SU-DHL-6 (cell line): ENCODE measurements at regions not wholly inside any gene's neighbourhood (a gene's known extent, or its start where the extent isn't known, plus 50 kb on each side); places are given as distances from the start of the nearest gene placed in this dataset.

ENCODE experiments used
- H2AFZ ChIP-seq: fragments of 200-600 bp; sonication (generic); 2 replicates; pipeline ENCODE4 v1.6.1; 2014; ENCODE audit warnings: low read depth, mild to moderate bottlenecking, moderate library complexity, mixed read lengths, antibody characterized with exemption, low read length; ENCODE audit not compliant: severe bottlenecking
- H3F3A ChIP-seq: fragments of 200-600 bp; shearing (Covaris generic); 2 replicates; pipeline ENCODE4 v1.6.0; 2016; ENCODE audit warnings: antibody characterized with exemption, mild to moderate bottlenecking; ENCODE audit not compliant: insufficient read depth
- H3K27ac ChIP-seq: fragments of 200-600 bp; sonication (generic); 2 replicates; pipeline ENCODE4 v1.5.1; 2016; ENCODE audit warnings: low read depth, mild to moderate bottlenecking, low read length, moderate library complexity, mixed read lengths
- H3K27me3 ChIP-seq: fragments of 200-600 bp; sonication (generic), shearing (Covaris generic); 2 replicates; pipeline ENCODE4 v1.6.0; 2014; ENCODE audit warnings: mild to moderate bottlenecking, low read length
- H3K36me3 ChIP-seq: fragments of 200-600 bp; sonication (generic); 2 replicates; pipeline ENCODE4 v1.6.1; 2014; ENCODE audit warnings: mild to moderate bottlenecking, low read length, mixed read lengths
- H3K4me2 ChIP-seq: fragments of 300-600, 200-600 bp; shearing (Covaris generic), sonication (generic); 2 replicates; pipeline ENCODE4 v1.6.0; 2014; ENCODE audit warnings: low read length, low read depth, mild to moderate bottlenecking; ENCODE audit not compliant: poor library complexity, severe bottlenecking
- H3K4me3 ChIP-seq: fragments of 200-600 bp; sonication (generic); 2 replicates; pipeline ENCODE4 v1.5.1; 2014; ENCODE audit warnings: antibody characterized with exemption, low read length, mild to moderate bottlenecking, mixed read lengths; ENCODE audit not compliant: insufficient read depth, poor library complexity, severe bottlenecking
- H3K79me2 ChIP-seq: fragments of 200-600 bp; sonication (generic); 2 replicates; pipeline ENCODE4 v1.6.1; 2014; ENCODE audit warnings: mild to moderate bottlenecking, low read length, moderate library complexity; ENCODE audit not compliant: insufficient read depth
- H3K9ac ChIP-seq: fragments of 200-600 bp; sonication (generic); 2 replicates; pipeline ENCODE4 v1.7.0; 2014; ENCODE audit warnings: mild to moderate bottlenecking, low read length
- H3K9me2 ChIP-seq: fragments of 200-600 bp; sonication (generic); replicated peaks from 2 replicates; pipeline ENCODE4 v1.6.1; 2014; ENCODE audit warnings: low read length; ENCODE audit not compliant: insufficient read depth
- H3K9me3 ChIP-seq: fragments of 200-600 bp; sonication (generic); 2 replicates; pipeline ENCODE4 v1.6.1; 2014; ENCODE audit warnings: low read length, mixed read lengths; ENCODE audit not compliant: insufficient read depth
- H4K20me1 ChIP-seq: fragments of 200-600 bp; sonication (generic); 2 replicates; pipeline ENCODE4 v1.6.1; 2014; ENCODE audit warnings: low read depth, mild to moderate bottlenecking, antibody characterized with exemption, low read length, moderate library complexity, mixed read lengths
- EZH2phosphoT487 ChIP-seq: fragments of 200-600 bp; sonication (generic), shearing (Covaris generic); conservative IDR thresholded peaks from 2 replicates; pipeline ENCODE4 v1.6.1; 2018; ENCODE audit warnings: mild to moderate bottlenecking, antibody characterized with exemption, low read length, moderate library complexity, mixed read lengths
- TF ChIP-seq, protein P1 (sequence below): fragments of 200-600 bp; sonication (generic); IDR thresholded peaks from one replicate; pipeline ENCODE4 v1.5.1; 2017; ENCODE audit warnings: antibody characterized with exemption, mild to moderate bottlenecking, low read length, moderate library complexity; ENCODE audit not compliant: insufficient read depth, poor library complexity, severe bottlenecking

DNA sequence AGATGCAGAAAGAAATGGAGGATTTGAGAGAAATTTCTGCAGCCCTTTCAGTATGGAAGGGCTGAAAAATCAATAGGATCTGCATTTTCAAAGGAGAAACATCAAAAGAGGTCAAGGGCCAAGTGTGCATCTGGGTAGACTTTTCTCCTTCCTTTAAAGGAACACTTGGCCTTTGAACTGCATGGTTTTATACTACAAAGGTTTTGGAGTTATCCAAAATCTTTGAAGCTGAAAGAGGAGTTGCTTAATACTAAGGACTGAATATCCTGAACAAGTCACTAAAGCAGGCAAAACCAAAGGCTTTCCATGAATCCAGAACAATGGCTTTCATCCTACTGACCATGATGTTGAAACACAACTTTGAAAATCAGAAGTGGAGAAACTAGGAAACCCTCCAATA, 553.7 kb upstream of the LMCD1 start:
- Histone ChIP-seq H3K27ac (no peak overlapping the region), H3K9ac (no peak overlapping the region), H3F3A (no peaks in the 10 kb centered on the region), H3K36me3 (no peaks in the 10 kb centered on the region), H3K79me2 (no peaks in the 10 kb centered on the region), H4K20me1 (no peaks in the 10 kb centered on the region), H3K9me3 (no peaks in the 10 kb centered on the region), H3K27me3 (no peaks in the 10 kb centered on the region), H3K9me2 (no peaks in the 10 kb centered on the region), H3K4me3 (no peak overlapping the region), H2AFZ (no peak overlapping the region), H3K4me2 (no peak overlapping the region)
- TF ChIP-seq EZH2phosphoT487 = no peak
- TF ChIP-seq, protein P1, sequence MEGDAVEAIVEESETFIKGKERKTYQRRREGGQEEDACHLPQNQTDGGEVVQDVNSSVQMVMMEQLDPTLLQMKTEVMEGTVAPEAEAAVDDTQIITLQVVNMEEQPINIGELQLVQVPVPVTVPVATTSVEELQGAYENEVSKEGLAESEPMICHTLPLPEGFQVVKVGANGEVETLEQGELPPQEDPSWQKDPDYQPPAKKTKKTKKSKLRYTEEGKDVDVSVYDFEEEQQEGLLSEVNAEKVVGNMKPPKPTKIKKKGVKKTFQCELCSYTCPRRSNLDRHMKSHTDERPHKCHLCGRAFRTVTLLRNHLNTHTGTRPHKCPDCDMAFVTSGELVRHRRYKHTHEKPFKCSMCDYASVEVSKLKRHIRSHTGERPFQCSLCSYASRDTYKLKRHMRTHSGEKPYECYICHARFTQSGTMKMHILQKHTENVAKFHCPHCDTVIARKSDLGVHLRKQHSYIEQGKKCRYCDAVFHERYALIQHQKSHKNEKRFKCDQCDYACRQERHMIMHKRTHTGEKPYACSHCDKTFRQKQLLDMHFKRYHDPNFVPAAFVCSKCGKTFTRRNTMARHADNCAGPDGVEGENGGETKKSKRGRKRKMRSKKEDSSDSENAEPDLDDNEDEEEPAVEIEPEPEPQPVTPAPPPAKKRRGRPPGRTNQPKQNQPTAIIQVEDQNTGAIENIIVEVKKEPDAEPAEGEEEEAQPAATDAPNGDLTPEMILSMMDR = no peak

DNA sequence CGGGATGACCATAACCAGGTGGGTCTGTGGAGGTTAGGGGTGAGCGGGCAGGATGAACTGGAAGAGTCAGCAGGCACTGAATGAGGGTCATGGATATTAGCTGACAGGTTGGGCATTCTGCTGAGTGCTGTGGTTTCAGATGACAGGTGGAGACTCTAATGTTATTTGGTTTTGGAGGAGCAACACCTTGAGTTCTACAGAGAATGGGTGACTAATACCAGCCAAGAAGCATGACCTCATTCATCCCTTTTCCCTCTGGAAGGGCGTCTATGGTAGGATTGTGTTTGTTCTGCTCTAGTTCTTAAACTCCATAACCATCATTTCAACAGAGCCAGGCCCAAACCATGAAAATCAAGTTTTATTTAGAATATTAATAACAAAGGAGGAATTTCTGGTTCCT, 550.7 kb upstream of the LMCD1 start:
- Histone ChIP-seq H2AFZ (no peak overlapping the region), H3K36me3 (no peaks in the 10 kb centered on the region), H3K27ac (no peak overlapping the region), H3K9ac (no peak overlapping the region), H3F3A (no peaks in the 10 kb centered on the region), H3K9me3 (no peaks in the 10 kb centered on the region), H3K79me2 (no peaks in the 10 kb centered on the region), H4K20me1 (no peaks in the 10 kb centered on the region), H3K27me3 (no peaks in the 10 kb centered on the region), H3K4me2 (no peak overlapping the region), H3K9me2 (no peaks in the 10 kb centered on the region), H3K4me3 (no peak overlapping the region)
- TF ChIP-seq EZH2phosphoT487 = no peak
- TF ChIP-seq, protein P1 = no peak

- TF ChIP-seq, protein P1 = no peak
- no peak for TF ChIP-seq EZH2phosphoT487
- no peaks in the 10 kb centered on the region for H3K9me3 ChIP-seq
- no peak overlapping the region for H3K27ac ChIP-seq
- no peak overlapping the region for H2AFZ ChIP-seq
- no peak overlapping the region for H3K4me3 ChIP-seq
- H3F3A ChIP-seq = no peaks in the 10 kb centered on the region
- H3K79me2 ChIP-seq = no peaks in the 10 kb centered on the region
- no peak overlapping the region for H3K4me2 ChIP-seq
- H3K9ac ChIP-seq = no peak overlapping the region
- H3K36me3 ChIP-seq = no peaks in the 10 kb centered on the region
- no peaks in the 10 kb centered on the region for H4K20me1 ChIP-seq
- H3K9me2 ChIP-seq = no peaks in the 10 kb centered on the region
- H3K27me3 ChIP-seq = no peaks in the 10 kb centered on the region
Measured at GRCh38 chr3:7953449-7954014, 548.1 kb upstream of the LMCD1 start.
